Left lung (tissue), 4 donors: ENCODE measurements at regions not wholly inside any gene's neighbourhood (a gene's known extent, or its start where the extent isn't known, plus 50 kb on each side); places are given as distances from the start of the nearest gene placed in this dataset.

ENCODE experiments used
- ATAC-seq: fragments of 200-7000 bp; cut with Tn5 transposase; one replicate; pipeline ENCODE4 v1.9.1; 2020; ENCODE audit warnings: moderate library complexity
- DNase-seq, 4 donors: peaks; one replicate each; pipeline ENCODE4 v3.0.0-alpha.2; 2013 to 2020
- H3K27ac ChIP-seq, 2 donors: fragments of 200-600 bp; sonication (generic) in 1 of 2; one replicate each; pipeline versions ENCODE4 v1.5.0 to v1.8.0; 2020 to 2021
- H3K27me3 ChIP-seq, 2 donors: fragments of 200-600 bp; sonication (generic) in 1 of 2; one replicate each; pipeline versions ENCODE4 v1.5.0 to v1.8.0; 2020 to 2021
- H3K36me3 ChIP-seq, 2 donors: fragments of 200-600 bp; sonication (generic) in 1 of 2; one replicate each; pipeline versions ENCODE4 v1.5.0 to v1.8.0; 2020 to 2021
- H3K4me1 ChIP-seq, 2 donors: fragments of 200-600 bp; one replicate each; pipeline ENCODE4 v1.8.0; 2021
- H3K4me3 ChIP-seq, 2 donors: fragments of 200-600 bp; sonication (generic) in 1 of 2; one replicate each; pipeline versions ENCODE4 v1.5.0 to v1.8.0; 2020 to 2021; ENCODE audit warnings: mild to moderate bottlenecking in 1 of 2
- H3K9me3 ChIP-seq, 2 donors: fragments of 200-600 bp; sonication (generic) in 1 of 2; one replicate each; pipeline versions ENCODE4 v1.5.0 to v1.8.0; 2020 to 2021
- CTCF ChIP-seq, 2 donors: fragments of 200-600 bp; sonication (generic) in 1 of 2; IDR thresholded peaks; one replicate each; pipeline versions ENCODE4 v1.5.0 to v1.8.0; 2021; ENCODE audit warnings: antibody characterized with exemption in 2 of 2
- intact Hi-C, 2 donors: fragments of 100-400 bp; cut with DNase I; formaldehyde crosslinking; loops; one replicate each; pipeline versions ENCODE4 v1.11.2 to v1.14.2; 2022
- donor health status: DM: no; HTN: yes; CAD: no.
- donor health status: DM: no; HTN: no; CAD: no.

- no peak for ATAC-seq
- H3K4me3 ChIP-seq = no peak overlapping the region
Measured at GRCh38 chr5:57600321-57600720, 117.7 kb upstream of the ACTBL2 start.

GRCh38 chr5:57598756-57599155, 116.1 kb upstream of the ACTBL2 start:
- H3K4me3 ChIP-seq = no peak overlapping the region
- TF ChIP-seq CTCF (IDR thresholded peaks at IDR 0.05) = no peak
- no peaks in the 10 kb centered on the region for H3K27me3 ChIP-seq
- H3K27ac ChIP-seq = no peak overlapping the region
- ATAC-seq (no peak), DNase-seq (no peak)
- H3K9me3 ChIP-seq = no peaks in the 10 kb centered on the region
- intact Hi-C loops = no loop called here
- H3K4me1 ChIP-seq = no peaks in the 10 kb centered on the region
- no peaks in the 10 kb centered on the region for H3K36me3 ChIP-seq

More at GRCh38 chr5:57600321-57600720, 117.7 kb upstream of the ACTBL2 start:
- H3K4me1 ChIP-seq = no peaks in the 10 kb centered on the region
- H3K27me3 ChIP-seq = no peaks in the 10 kb centered on the region
- H3K36me3 ChIP-seq = no peaks in the 10 kb centered on the region
- intact Hi-C loops = no loop called here
- no peak for DNase-seq
- no peaks in the 10 kb centered on the region for H3K9me3 ChIP-seq
- no peak overlapping the region for H3K27ac ChIP-seq
- no peak for TF ChIP-seq CTCF (IDR thresholded peaks at IDR 0.05)

- Histone ChIP-seq H3K27ac (no peak overlapping the region), H3K9me3 (no peaks in the 10 kb centered on the region), H3K4me1 (no peaks in the 10 kb centered on the region), H3K27me3 (no peaks in the 10 kb centered on the region), H3K36me3 (no peaks in the 10 kb centered on the region), H3K4me3 (no peak overlapping the region)
- no peak for ATAC-seq
- no peak for DNase-seq
- intact Hi-C loops = no loop called here
- no peak for TF ChIP-seq CTCF (IDR thresholded peaks at IDR 0.05)
Measured at GRCh38 chr5:57598097-57598496, 115.5 kb upstream of the ACTBL2 start.

GRCh38 chr5:57595523-57595991, 112.9 kb upstream of the ACTBL2 start:
- no peak overlapping the region for H3K27ac ChIP-seq
- H3K27me3 ChIP-seq = no peaks in the 10 kb centered on the region
- H3K9me3 ChIP-seq = no peaks in the 10 kb centered on the region
- H3K4me3 ChIP-seq = no peak overlapping the region
- no peaks in the 10 kb centered on the region for H3K4me1 ChIP-seq
- intact Hi-C loops = no loop called here
- DNase-seq = no peak
- TF ChIP-seq CTCF (IDR thresholded peaks at IDR 0.05) = no peak
- H3K36me3 ChIP-seq = no peaks in the 10 kb centered on the region
- no peak for ATAC-seq

- Histone ChIP-seq H3K27ac (no peak overlapping the region), H3K27me3 (no peaks in the 10 kb centered on the region), H3K4me3 (no peak overlapping the region), H3K36me3 (no peaks in the 10 kb centered on the region), H3K4me1 (no peaks in the 10 kb centered on the region), H3K9me3 (no peaks in the 10 kb centered on the region)
- DNase-seq = no peak
- no peak for ATAC-seq
- no peak for TF ChIP-seq CTCF (IDR thresholded peaks at IDR 0.05)
- intact Hi-C loops = no loop called here
Measured at GRCh38 chr5:57594436-57594835, 111.8 kb upstream of the ACTBL2 start.
